H1 (cell line): ENCODE measurements at regions not wholly inside any gene's neighbourhood (a gene's known extent, or its start where the extent isn't known, plus 50 kb on each side); places are given as distances from the start of the nearest gene placed in this dataset.

Experiments
- CTCF ChIA-PET: fragments of 300-600 bp; sonication (Branson Sonifier 250); formaldehyde crosslinking; loops from one replicate; lab custom pipeline; 2021; ENCODE audit not compliant: partially characterized antibody; lab: Charles Lee
- POLR2A ChIA-PET: fragments of 300-600 bp; sonication (Branson Sonifier 250); formaldehyde crosslinking; loops from one replicate; lab custom pipeline; 2021; ENCODE audit warnings: inconsistent platforms; ENCODE audit not compliant: partially characterized antibody; lab: Charles Lee
- DNase-seq, 2 experiments: peaks; one replicate each; pipeline versions ENCODE4 v3.0.0 to v3.0.0-alpha.2; 2010 to 2022; ENCODE audit warnings: low spot score in 2 of 2, low read depth in 1 of 2, mixed read lengths in 1 of 2
- FAIRE-seq: peaks from 2 replicates; lab custom pipeline; 2011; peaks lifted over from hg19 to GRCh38; lab: Jason Lieb, UNC
- H2AFZ ChIP-seq: 2 replicates; pipeline ENCODE4 v1.8.1; 2012; ENCODE audit warnings: low read length, inconsistent platforms
- H2AK5ac ChIP-seq: 2 replicates; pipeline ENCODE4 v1.6.1; 2013; ENCODE audit warnings: low read depth, low read length
- H2BK120ac ChIP-seq: replicated peaks from 2 replicates; pipeline ENCODE3; 2013; ENCODE audit warnings: low read depth, low read length, inconsistent platforms
- H2BK12ac ChIP-seq: 2 replicates; pipeline ENCODE4 v1.6.1; 2013; ENCODE audit warnings: low read depth, low read length
- H2BK15ac ChIP-seq: 2 replicates; pipeline ENCODE4 v1.6.1; 2013; ENCODE audit warnings: low read length
- H2BK20ac ChIP-seq: 2 replicates; pipeline ENCODE4 v1.6.1; 2013; ENCODE audit warnings: low read length
- H2BK5ac ChIP-seq: 2 replicates; pipeline ENCODE4 v1.6.1; 2013; ENCODE audit warnings: low read depth, low read length
- H3K14ac ChIP-seq: 2 replicates; pipeline ENCODE4 v1.6.1; 2013; ENCODE audit warnings: inconsistent platforms; ENCODE audit not compliant: insufficient read length
- H3K18ac ChIP-seq: 2 replicates; pipeline ENCODE4 v1.6.1; 2013; ENCODE audit warnings: low read length; ENCODE audit errors: extremely low read depth
- H3K23ac ChIP-seq: 2 replicates; pipeline ENCODE4 v1.6.1; 2013; ENCODE audit warnings: inconsistent platforms; ENCODE audit not compliant: insufficient read length
- H3K23me2 ChIP-seq: 2 replicates; pipeline ENCODE4 v1.6.1; 2013; ENCODE audit warnings: low read depth, low read length
- H3K27ac ChIP-seq: 2 replicates; pipeline ENCODE4 v1.6.1; 2011; ENCODE audit warnings: low read depth, low read length, inconsistent platforms
- H3K27me3 ChIP-seq, 4 experiments: replicated peaks in 1 of 4; 1 replicate in 1 of 4; 2 replicates in 3 of 4; pipeline versions ENCODE4 v1.6.1 to v1.8.1; 2011 to 2013; ENCODE audit warnings: low read length in 3 of 4, mild to moderate bottlenecking in 3 of 4, inconsistent platforms in 2 of 4, mixed read lengths in 2 of 4, moderate library complexity in 1 of 4; ENCODE audit not compliant: control insufficient read depth in 3 of 4, insufficient read depth in 3 of 4; ENCODE audit errors: extremely low read depth in 1 of 4
- H3K36me3 ChIP-seq, 4 experiments: 2 replicates each; pipeline versions ENCODE4 v1.6.1 to v1.8.1; 2011 to 2013; ENCODE audit warnings: mild to moderate bottlenecking in 4 of 4, low read length in 3 of 4, moderate library complexity in 2 of 4, control low read depth in 1 of 4, inconsistent platforms in 1 of 4; ENCODE audit not compliant: insufficient read depth in 4 of 4, control insufficient read depth in 2 of 4
- H3K4ac ChIP-seq: replicated peaks from 2 replicates; pipeline ENCODE3; 2013; ENCODE audit warnings: low read length, low read depth, mixed read lengths, inconsistent platforms; ENCODE audit not compliant: insufficient read length
- H3K4me1 ChIP-seq, 4 experiments: replicated peaks in 1 of 4; 1 replicate in 1 of 4; 2 replicates in 3 of 4; pipeline versions ENCODE4 v1.6.1 to v1.8.1; 2011 to 2013; ENCODE audit warnings: low read length in 3 of 4, inconsistent platforms in 2 of 4, mixed read lengths in 1 of 4; ENCODE audit not compliant: insufficient read depth in 4 of 4, control insufficient read depth in 3 of 4
- H3K4me2 ChIP-seq, 2 experiments: 2 replicates each; pipeline versions ENCODE4 v1.6.1 to v1.8.1; 2011 to 2013; ENCODE audit warnings: low read depth in 2 of 2, low read length in 2 of 2, control low read depth in 1 of 2, inconsistent platforms in 1 of 2, mild to moderate bottlenecking in 1 of 2; ENCODE audit not compliant: insufficient read depth in 1 of 2
- H3K4me3 ChIP-seq, 4 experiments: fragments of 200-600, 300-600 bp in 1 of 4; sonication (generic), shearing (Covaris generic), sonication (Bioruptor Twin) in 1 of 4; 2 replicates each; pipeline versions ENCODE4 v1.5.1 to v1.8.1; 2011 to 2016; ENCODE audit warnings: low read length in 4 of 4, low read depth in 3 of 4, control low read depth in 2 of 4, inconsistent platforms in 2 of 4, mild to moderate bottlenecking in 2 of 4, mixed read lengths in 1 of 4, moderate library complexity in 1 of 4; ENCODE audit not compliant: insufficient read depth in 2 of 4; ENCODE audit errors: extremely low read depth in 1 of 4
- H3K56ac ChIP-seq: replicated peaks from 2 replicates; pipeline ENCODE3; 2013; ENCODE audit warnings: low read depth, mild to moderate bottlenecking, mixed read lengths, low read length, inconsistent platforms; ENCODE audit not compliant: insufficient read length
- H3K79me1 ChIP-seq: 2 replicates; pipeline ENCODE4 v1.6.1; 2013; ENCODE audit warnings: low read depth, low read length, control low read depth
- H3K79me2 ChIP-seq, 2 experiments: 2 replicates each; pipeline versions ENCODE4 v1.6.1 to v1.8.1; 2012 to 2013; ENCODE audit warnings: low read length in 2 of 2, mild to moderate bottlenecking in 2 of 2, inconsistent platforms in 1 of 2; ENCODE audit not compliant: insufficient read depth in 2 of 2, control insufficient read depth in 1 of 2
- H3K9ac ChIP-seq, 4 experiments: replicated peaks in 1 of 4; 1 replicate in 1 of 4; 2 replicates in 3 of 4; pipeline versions ENCODE4 v1.6.1 to v1.8.1; 2011 to 2013; ENCODE audit warnings: low read depth in 3 of 4, low read length in 3 of 4, control low read depth in 2 of 4, mild to moderate bottlenecking in 2 of 4, moderate library complexity in 2 of 4, inconsistent platforms in 1 of 4; ENCODE audit errors: extremely low read depth in 1 of 4
- H3K9me3 ChIP-seq, 2 experiments: 2 replicates each; pipeline versions ENCODE4 v1.6.1 to v1.8.1; 2012 to 2013; ENCODE audit warnings: mild to moderate bottlenecking in 2 of 2, moderate library complexity in 2 of 2, control low read depth in 1 of 2, inconsistent platforms in 1 of 2, low read depth in 1 of 2, low read length in 1 of 2, mixed read lengths in 1 of 2; ENCODE audit not compliant: insufficient read depth in 2 of 2
- H4K20me1 ChIP-seq, 2 experiments: replicated peaks in 1 of 2; 2 replicates each; pipeline versions ENCODE3 to v1.8.1; 2011 to 2013; ENCODE audit warnings: inconsistent platforms in 2 of 2, low read length in 2 of 2, mild to moderate bottlenecking in 1 of 2; ENCODE audit not compliant: insufficient read depth in 2 of 2, control insufficient read depth in 1 of 2
- H4K5ac ChIP-seq: 2 replicates; pipeline ENCODE4 v1.6.1; 2013; ENCODE audit warnings: low read length, low read depth, mixed read lengths, inconsistent platforms; ENCODE audit not compliant: insufficient read length
- H4K8ac ChIP-seq: 2 replicates; pipeline ENCODE4 v1.8.0; 2013; ENCODE audit warnings: mild to moderate bottlenecking, moderate library complexity, low read length, inconsistent platforms; ENCODE audit not compliant: insufficient read depth; ENCODE audit errors: extremely low read depth
- H4K91ac ChIP-seq: replicated peaks from 2 replicates; pipeline ENCODE3; 2013; ENCODE audit warnings: low read length, mixed read lengths, inconsistent platforms; ENCODE audit not compliant: insufficient read length
- ASH2L ChIP-seq: fragments of 200-600, 300-600 bp; sonication (generic); IDR thresholded peaks from one replicate; pipeline ENCODE4 v1.7.1; 2017; ENCODE audit warnings: low read length
- EP300 ChIP-seq, 2 experiments: IDR thresholded peaks; 1 replicate in 1 of 2; 2 replicates in 1 of 2; pipeline ENCODE4 v1.6.1; 2011 to 2012; ENCODE audit warnings: low read depth in 2 of 2, low read length in 2 of 2, mild to moderate bottlenecking in 2 of 2, borderline replicate concordance in 1 of 2, inconsistent platforms in 1 of 2, moderate library complexity in 1 of 2
- SAP30 ChIP-seq: fragments of 300-600 bp; sonication (generic); IDR thresholded peaks from 2 replicates; pipeline ENCODE4 v1.7.1; 2012; ENCODE audit warnings: low read length, moderate library complexity, mild to moderate bottlenecking, inconsistent platforms; ENCODE audit not compliant: insufficient read depth, insufficient replicate concordance
- SIX5 ChIP-seq: IDR thresholded peaks from 2 replicates; pipeline ENCODE4 v1.6.1; 2011; ENCODE audit warnings: mild to moderate bottlenecking, low read depth, low read length
- WGBS, 2 experiments: shearing (Covaris generic) in 1 of 2; methylation state at CpG; one replicate each; pipeline versions ENCODE4 v1.1.6 to v1.1.7; 2013 to 2015; ENCODE audit warnings: low lambda C conversion rate in 2 of 2, mixed read lengths in 2 of 2, inconsistent platforms in 1 of 2, low coverage in 1 of 2, missing lambda C conversion rate in 1 of 2; ENCODE audit not compliant: insufficient replicate concordance in 2 of 2, insufficient coverage in 1 of 2, insufficient read length in 1 of 2; ENCODE audit errors: extremely low coverage in 1 of 2, missing lambda C conversion rate in 1 of 2; 5-methylcytosine and 5-hydroxymethylcytosine counted together

DNA sequence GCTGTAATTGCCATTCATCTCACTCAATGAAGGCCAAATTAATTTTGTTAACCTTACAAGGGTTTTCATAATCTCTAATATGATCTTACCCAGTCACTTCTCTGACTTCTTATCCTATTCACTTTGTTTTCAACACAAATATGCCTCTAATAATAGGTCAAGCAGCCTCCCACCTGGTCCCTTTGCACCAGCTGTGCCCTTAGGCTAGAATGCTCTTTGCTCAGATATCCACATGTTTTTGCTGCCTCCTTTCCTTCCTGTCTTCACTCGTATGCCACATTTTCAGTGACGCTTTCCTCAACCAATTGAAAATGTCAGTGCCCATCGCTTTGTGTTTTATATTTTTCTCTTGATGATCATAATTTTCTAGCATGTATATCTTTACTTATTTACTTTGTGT is 106.4 kb upstream of the SYT10 start:
- Histone ChIP-seq H3K4ac (no peak overlapping the region), H2BK5ac (no peak overlapping the region), H4K8ac (no peak overlapping the region), H4K5ac (no peak overlapping the region), H3K23ac (no peak overlapping the region), H3K27ac (no peak overlapping the region), H4K91ac (no peak overlapping the region), H3K79me2 (no peaks in the 10 kb centered on the region), H2BK12ac (no peak overlapping the region), H2AK5ac (no peak overlapping the region), H3K23me2 (no peaks in the 10 kb centered on the region), H2BK15ac (no peak overlapping the region), H3K4me1 (no peaks in the 10 kb centered on the region), H3K56ac (no peak overlapping the region), H3K9me3 (peaks cover 1 to 2% of the 10 kb centered on the region in 2 experiments), H3K4me2 (no peak overlapping the region), H3K79me1 (no peaks in the 10 kb centered on the region), H3K27me3 (no peaks in the 10 kb centered on the region), H4K20me1 (no peaks in the 10 kb centered on the region), H3K14ac (no peak overlapping the region), H2BK20ac (no peak overlapping the region), H2BK120ac (no peak overlapping the region), H3K9ac (no peak overlapping the region), H3K4me3 (no peak overlapping the region), H3K18ac (no peak overlapping the region), H2AFZ (no peak overlapping the region), H3K36me3 (no peaks in the 10 kb centered on the region; a peak in 1 of 8 replicates)
- 94% methylated on average over 3 of the region's 3 CpGs; no CpG with 5 or more reads in 1 of the 2 experiments for whole genome bisulfite sequencing, 2 experiments
- FAIRE-seq = no peak
- ChIA-PET CTCF (no interaction called here), POLR2A (no interaction called here)
- no peak for DNase-seq
- TF ChIP-seq EP300 (IDR thresholded peaks at IDR 0.05; ENCODE audit: borderline replicate concordance in 1 of 2, low read depth in 2 of 2, low read length in 2 of 2) = no peak
- TF ChIP-seq ASH2L = no peak
- no peak for TF ChIP-seq SIX5
- no peak for TF ChIP-seq SAP30
